Activated naive CD4-positive, alpha-beta T cell treated with Interleukin-2 at 50 U/mL for 16 hours (primary cell): ENCODE measurements at regions not wholly inside any gene's neighbourhood (a gene's known extent, or its start where the extent isn't known, plus 50 kb on each side); places are given as distances from the start of the nearest gene placed in this dataset.

ENCODE experiments used
- DNase-seq: peaks from one replicate; pipeline ENCODE4 v3.0.0-alpha.2; 2020

DNA sequence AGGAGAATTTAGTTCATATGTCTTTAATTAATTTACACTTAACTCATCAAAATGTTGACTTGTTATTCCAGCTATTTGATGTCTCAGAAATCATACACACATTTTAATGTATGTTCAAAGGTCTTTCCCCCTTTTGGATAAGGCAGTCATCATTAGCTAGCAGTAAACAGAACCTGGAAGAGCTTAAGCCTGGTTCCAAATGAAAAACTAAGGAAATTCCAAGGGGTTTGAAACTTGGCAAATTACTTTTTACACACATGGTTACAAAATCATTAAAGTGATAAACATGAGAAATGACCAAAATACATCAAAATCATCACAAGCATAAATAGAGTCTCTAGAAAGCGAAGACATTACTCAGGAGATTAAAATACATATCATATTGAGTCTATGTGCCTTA, 359.8 kb upstream of the ZNF608 start:
- DNase-seq = no peak

DNA sequence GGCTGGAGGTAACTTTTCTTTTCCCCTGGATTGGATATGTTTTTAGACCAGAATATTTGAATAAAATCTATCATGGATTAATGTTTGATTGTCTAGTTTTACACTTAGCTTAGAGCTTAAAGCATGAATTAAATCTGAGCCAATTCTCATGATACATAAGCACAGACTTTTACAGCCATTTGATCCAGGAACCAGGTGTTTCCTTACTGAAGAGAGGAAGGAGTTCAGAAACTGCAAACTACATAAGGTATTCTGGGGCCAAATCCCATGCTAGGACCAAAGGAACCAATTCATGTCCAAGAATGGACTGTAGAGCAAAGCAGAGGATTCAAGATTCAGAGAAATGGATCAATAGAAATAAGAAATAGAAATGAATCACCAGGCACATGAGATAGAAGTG, 360.4 kb upstream of the ZNF608 start:
- no peak for DNase-seq

DNA sequence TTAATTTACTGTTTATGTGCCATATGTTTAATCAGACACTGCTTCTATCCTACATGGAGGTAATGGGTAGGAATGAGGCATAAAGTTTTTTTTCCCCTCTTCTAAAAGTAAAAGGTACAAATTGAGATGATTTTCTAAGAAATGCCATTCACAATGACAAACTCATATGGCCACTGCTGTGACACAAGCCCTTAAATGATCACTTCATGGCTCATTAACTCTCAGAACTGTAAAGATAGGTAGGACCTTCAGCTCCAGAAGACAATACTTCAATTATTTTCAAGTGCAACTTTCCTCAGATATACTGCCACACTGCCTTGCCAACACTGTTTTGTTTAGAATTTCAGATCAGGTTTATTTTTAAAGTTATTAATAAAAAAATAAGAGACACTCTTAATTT, 362.9 kb upstream of the ZNF608 start:
- DNase-seq = no peak

GRCh38 chr5:125109816-125110215, 363.4 kb upstream of the ZNF608 start:
- no peak for DNase-seq

DNA sequence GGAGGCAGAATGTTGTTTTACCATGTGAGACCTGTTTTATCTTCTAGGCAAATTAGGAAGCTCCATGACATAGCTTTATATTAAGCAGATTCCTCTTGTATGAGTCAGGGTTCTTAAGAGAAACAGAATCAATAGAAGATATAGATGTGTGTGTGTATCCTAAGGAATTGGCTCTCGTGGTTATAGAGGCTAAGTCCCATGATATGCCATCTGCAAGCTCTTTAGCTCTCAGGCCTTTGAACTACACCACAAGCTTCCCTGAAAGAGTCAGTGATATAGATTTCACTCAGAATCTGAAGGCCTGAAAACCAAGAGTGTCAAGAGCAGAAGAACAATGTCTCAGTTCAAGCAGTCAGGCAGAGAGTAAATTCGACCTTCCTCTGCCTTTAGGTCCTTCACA, 365.8 kb upstream of the ZNF608 start:
- no peak for DNase-seq

GRCh38 chr5:125113328-125113727, 366.9 kb upstream of the ZNF608 start:
- no peak for DNase-seq

GRCh38 chr5:125115195-125115525, 368.7 kb upstream of the ZNF608 start:
- no peak for DNase-seq

DNA sequence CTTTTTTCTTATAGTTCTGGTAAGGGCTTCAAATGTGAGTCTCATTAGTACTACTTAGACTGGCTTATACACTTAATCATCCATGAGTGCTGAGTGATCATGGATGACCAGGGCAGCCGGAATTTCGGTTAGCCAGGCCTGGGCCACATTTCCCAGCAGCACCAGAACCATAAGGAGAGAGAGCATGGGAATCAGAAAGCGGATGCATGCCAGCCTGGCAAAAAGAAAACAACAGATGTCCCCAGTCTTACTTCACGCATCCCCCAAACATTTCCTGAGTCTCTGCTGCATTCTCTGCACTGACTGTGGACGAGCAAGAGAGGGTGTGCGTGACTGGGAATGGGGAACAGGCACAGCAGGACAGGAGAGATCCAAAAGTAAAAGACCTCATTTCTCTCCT, 371.1 kb upstream of the ZNF608 start:
- no peak for DNase-seq

DNA sequence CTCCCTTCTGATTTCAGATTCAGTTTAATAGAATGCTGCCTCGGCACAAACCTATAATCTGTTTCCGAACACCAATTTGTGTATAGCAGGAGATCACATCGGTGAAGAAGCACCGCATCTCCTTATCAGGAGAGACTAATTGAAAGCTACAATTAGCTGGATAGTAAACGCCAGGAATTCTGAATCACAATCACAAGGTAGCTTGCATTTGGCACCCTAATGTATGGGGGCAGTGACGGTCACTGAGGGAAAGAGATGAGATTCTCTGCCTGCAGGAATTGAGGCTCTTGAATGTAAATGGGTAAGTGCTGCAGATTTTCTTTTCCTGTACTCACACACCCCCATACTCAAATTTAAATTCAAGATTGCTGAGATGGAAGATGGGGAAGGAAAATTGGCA, 373.6 kb upstream of the ZNF608 start:
- no peak for DNase-seq

DNA sequence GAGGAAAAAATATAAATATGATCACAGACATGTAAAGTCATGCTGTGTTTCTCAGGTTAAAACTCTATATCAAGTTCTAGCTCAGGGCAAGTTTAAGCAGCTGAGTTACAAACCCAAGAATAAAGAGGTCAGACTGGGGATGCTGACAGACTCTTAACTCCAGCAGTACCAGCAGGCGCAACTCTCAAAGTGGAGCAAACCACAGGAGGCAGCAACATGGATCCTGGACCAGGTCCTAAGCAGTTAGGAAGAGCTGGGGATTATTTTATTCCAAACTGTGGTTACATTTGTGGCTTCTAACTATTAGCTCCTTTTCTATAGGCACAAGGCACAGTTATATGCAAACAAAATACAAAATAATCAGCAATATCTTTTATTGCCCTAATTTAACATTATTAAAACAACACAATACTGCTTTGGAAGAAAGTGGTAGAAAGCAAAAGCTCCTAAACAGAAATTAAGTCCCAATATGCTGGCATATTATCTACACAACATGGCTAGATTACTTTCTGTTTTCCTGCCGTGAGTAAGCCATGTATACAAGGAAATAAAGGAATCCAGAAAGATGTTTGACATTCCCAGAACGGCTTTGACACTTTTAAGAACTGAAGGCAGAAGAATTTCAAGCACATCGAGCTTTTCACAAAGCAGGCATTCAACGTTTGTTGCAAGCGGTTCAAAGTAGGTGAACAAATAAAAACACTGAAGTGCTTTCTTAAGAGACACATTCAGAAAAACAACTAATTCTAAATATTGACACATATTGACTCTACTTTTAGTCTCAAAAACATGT, 378.8 kb upstream of the ZNF608 start:
- no peak for DNase-seq

DNA sequence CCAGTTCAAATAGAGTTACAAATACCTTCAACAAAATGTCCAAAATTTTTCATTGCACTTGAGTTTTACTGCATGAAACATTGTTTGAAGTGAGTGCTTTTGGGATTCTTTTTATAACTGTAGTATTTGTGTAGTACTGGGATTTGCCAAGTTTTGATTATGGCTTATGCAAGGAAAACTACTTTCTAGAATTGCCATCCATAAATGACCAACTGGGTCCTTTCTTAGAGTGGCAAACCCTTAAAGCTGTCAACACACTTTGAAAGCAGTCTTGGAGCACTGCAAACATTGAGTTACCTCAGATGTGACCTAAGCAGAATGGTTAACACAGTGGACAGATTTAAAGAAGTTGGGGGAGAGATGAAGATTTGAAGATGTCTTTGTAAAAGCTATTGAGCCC, 379.6 kb upstream of the ZNF608 start:
- no peak for DNase-seq

DNA sequence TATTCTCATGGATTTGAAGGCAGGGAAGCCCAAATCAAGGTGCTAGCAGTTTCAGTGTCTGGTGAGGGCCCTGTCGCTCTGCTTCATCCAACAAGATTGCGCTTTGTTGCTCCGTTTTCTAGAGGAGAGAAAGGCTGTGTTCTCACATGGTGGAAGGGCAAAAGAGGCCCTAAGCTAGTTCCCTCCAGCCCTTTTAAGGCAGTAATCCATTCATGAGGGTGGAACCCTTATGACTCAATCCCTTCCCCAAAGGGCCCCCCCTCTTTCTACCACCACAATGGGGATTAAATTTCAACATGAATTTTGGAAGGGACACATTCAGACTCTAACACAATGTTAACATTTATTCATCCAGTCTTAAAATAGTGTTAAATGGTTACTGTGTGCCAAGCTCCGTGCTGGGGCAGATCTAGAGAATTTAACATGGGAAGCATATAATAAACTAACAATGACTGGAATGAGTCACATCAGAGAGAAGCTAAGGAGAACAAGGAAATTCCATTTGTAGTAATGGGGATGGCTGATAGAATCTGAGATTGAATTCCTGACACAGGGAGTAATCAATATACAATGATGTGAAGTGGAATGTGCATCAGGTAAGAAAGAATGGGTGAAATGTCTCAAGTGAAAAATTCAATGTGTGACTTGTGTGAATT, 382.8 kb upstream of the ZNF608 start:
- DNase-seq = no peak

GRCh38 chr5:125130591-125130990, 384.2 kb upstream of the ZNF608 start:
- DNase-seq = no peak

DNA sequence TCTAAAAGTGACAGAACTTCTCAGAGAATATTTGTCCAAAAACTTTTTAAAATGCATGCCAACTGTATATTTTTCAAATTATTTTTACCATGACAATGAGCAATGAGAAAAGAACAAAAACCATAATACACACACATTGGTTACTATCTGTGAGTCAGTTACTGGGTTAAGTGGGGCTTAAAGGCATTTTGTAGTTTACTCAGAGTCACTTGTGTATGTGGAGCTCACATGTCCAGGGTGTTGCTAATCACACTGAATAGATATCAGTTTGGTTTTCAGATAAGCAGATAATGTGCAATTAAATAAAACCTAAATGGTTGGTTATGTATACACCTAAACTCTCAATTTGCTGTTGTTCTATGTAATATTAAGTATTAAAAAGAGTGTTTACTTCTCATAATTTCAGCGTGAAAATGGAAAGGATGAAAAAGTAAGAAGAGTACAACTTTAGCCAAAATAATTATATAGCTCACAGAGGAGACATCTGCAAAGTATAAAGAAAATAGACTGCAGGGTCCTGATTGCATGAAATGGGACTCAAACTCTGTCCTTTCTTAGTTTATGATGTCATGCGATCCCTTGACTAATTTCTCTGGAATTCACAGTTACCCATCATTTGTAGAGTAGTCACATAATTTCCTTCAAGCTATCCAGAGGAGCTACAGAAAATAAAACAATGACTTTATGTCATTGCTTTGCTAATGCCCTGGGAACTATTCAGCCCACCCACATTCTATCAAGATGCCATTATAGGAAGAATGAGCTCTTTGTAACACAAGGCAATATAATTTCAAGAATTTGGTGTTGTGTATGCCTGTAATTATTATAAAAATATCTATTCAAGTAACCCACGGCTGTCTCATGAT, 388.0 kb upstream of the ZNF608 start:
- no peak for DNase-seq

- no peak for DNase-seq
Observed at GRCh38 chr5:125137535-125137934, 391.1 kb upstream of the ZNF608 start.

DNA sequence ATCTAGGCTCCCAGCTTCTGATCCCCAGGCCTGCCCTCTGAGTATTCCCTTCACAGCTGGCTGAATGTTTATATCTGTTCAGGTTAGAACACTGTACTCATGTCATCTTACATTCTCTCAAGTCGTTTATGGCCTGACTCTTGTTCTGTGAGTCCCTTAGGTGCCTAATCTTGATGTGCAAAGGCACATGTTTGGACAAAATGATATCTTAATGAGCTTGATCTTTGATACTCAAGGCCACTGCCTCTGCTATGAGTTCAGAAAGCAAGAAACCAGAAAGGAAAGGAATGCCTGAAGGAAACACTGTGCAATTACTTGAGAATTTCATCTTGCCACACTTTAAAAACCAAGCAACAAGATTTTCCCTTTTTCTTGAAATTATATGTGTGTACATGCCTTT, 391.8 kb upstream of the ZNF608 start:
- no peak for DNase-seq

DNA sequence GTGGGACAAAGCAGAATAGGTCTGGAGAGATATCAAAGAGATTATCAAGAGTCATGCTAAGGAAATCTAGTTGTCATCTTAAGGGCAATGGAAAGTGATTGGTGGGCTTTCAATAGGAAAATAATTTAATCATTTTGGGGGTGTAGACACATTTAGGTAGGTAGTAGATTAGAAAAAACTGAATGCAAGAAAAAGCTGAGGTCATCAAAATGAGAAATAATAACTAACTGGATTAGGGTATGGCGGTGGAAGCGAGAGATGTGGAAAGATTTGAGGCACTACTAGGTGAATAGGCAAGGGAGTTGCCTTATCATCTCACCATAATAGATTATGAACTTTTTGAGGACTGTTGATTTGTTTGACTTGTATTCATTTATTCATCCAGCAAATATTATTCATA, 393.2 kb upstream of the ZNF608 start:
- DNase-seq = no peak

DNA sequence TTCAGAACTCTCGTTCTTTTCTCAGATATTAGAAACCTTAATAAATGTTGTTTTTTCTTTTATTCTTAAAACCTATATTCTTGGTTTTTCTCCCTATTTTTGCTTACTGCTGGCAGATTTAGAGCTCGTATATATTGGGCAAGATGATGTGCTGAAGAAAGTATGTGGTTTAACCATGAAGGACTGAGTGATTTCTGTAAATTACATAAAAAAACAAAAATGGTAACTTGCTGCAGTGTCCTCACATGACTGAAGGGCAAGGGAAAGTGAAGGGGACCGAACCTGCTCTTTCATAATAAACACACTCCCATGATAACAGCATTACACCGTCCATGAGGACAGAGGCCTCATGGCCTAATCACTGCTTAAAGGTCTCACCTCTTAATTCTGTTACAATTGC, 393.8 kb upstream of the ZNF608 start:
- DNase-seq = no peak

GRCh38 chr5:125140855-125141254, 394.4 kb upstream of the ZNF608 start:
- DNase-seq = no peak

GRCh38 chr5:125142458-125142857, 396.0 kb upstream of the ZNF608 start:
- no peak for DNase-seq

- DNase-seq = no peak
Observed at GRCh38 chr5:125143011-125143410, 396.6 kb upstream of the ZNF608 start.

DNA sequence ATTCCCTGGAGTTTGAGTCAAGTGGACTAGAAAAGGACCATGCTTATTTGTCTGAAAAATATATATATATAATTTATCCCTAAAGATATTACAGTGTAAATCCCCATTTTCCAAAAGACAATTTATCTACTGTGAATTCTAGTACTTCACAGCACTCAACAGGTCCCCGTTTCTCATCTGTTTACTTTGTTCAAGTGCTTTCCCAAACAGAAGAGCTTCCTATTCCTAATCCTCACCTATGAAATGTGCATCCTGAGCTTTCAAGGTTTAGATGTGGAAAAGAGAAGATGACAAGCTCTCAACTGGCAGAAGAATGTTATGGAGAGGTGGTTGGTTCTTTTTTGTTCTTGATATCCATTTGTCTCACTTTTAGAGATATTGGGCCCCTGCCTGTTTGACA, 401.6 kb upstream of the ZNF608 start:
- DNase-seq = no peak

DNA sequence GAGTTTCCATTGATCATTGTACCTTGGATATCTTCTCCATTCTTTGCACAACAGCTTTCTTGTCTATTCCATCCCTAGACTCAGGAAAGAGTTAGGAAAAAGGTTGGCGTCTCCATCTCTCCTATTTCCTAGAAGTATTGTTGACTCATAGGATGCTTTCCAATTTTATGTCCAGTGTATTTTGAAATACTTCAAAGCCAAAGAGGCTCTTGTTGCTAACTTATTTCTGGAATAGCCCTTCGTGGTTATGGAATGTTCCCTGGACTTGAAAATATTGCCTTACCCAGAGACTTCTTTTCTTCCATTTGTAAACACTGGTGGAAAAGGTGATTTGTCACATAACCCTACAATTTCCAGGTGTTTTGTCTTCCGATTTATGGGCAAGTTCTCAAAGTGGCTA, 402.3 kb upstream of the ZNF608 start:
- no peak for DNase-seq

- DNase-seq = no peak
Observed at GRCh38 chr5:125149110-125149509, 402.7 kb upstream of the ZNF608 start.
